Stimulated activated CD4-positive, alpha-beta T cell treated with anti-CD3 and anti-CD28 coated beads, Interleukin-1b, Interleukin-23, amount 100 ng/mL, for 48 hours (primary cell): ENCODE measurements at regions not wholly inside any gene's neighbourhood (a gene's known extent, or its start where the extent isn't known, plus 50 kb on each side); places are given as distances from the start of the nearest gene placed in this dataset.
"Not testable (repeated sequence)": the region's sequence is repeated elsewhere in the genome, so short reads cannot be mapped to it uniquely, and the experiment has no call there.

Experiments
- DNase-seq: peaks from one replicate; pipeline ENCODE4 v3.0.0-alpha.2; 2020

DNA sequence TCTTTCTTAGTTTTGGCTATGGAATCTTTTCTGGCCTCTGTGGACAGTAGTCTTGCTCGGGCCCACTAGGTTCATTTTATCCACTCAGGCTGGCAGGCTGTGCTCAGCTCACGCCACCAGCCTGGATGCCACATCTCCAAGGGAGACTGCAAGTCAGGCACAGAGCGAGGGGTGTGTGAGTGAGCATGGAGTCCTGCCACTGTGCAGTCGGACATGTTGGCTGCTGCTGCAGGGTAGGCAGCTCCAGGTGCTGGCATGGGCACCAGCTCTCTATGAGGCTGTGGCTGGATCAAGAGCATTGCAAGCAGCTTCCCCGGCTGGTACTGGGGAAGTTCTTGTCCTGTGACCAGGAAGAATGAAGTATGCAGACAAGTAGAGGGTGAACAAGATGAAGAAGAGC, 158.9 kb downstream of the PCTP start:
- no peak for DNase-seq

- DNase-seq, result no peak
These were observed 160.3 kb downstream of the PCTP start for GRCh38 chr17:55911186-55911585.

DNA sequence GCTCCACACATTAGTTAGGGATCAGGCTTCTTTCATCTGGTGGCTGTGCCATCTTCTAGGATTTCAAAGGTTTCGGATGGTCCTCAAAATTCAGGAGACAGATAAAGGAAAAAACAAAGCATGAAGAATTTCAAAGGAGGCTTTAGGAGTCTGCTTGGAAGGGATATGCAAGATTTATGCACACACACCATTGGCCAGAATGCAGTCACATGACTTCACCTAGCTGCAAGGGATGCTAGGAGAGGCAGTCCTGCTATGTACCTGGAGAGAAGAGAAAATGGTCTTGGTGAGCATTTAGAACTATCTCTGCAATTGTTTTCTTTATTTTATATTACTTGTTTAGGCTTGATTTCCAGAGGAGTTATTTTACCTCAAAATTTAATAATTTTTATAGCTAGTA, 174.6 kb downstream of the PCTP start:
- no peak for DNase-seq

GRCh38 chr17:55926276-55926990, 175.6 kb downstream of the PCTP start:
- no peak for DNase-seq

- no peak for DNase-seq
These were observed 179.5 kb downstream of the PCTP start for GRCh38 chr17:55930291-55930809.

- DNase-seq, result no peak
These were observed 180.6 kb downstream of the PCTP start for GRCh38 chr17:55931446-55931845.

GRCh38 chr17:55932973-55933372, 182.1 kb downstream of the PCTP start:
- no peak for DNase-seq

- not testable (repeated sequence) for DNase-seq
These were observed 188.4 kb downstream of the PCTP start for GRCh38 chr17:55939181-55939810.

DNA sequence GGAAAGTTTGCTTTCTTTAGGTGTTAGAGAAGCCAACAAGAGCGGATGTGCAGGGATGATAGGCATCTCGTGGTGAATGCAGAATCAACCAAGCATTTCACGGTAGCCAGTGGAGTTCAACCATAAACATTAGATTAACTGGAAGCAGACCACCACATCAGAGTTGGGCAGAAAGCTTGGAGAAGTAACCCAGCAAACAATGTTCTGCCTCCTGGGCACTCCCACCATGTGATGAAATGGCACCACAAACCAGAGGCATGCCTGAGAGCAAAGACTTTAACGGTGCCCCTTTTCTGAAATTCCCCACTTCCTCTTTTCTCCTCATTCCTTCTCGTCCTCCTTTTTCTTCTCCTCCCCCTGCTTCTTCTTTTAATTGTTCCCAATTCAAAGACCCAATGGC, 193.5 kb upstream of the ANKFN1 start:
- no peak for DNase-seq

DNA sequence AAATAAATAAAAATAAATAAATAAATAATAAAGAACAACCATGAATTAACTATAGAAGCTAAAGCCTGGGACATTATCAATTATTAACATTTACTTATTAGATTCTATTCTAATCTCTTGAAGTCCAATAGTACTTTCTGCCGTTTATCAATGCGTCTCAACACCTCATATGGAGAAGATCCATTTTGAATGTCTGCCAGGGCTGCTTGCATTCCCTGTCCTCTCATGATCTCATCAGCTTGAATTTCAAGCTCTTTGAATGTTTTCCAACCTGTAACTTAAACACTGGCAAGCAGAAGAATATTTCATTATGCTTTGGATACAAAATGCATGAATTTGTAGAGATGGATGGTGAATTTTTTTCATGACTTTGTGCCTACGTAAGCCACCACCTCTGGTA, 191.9 kb upstream of the ANKFN1 start:
- DNase-seq, result no peak

- no peak for DNase-seq
These were observed 190.3 kb upstream of the ANKFN1 start for GRCh38 chr17:55962951-55963401.

DNA sequence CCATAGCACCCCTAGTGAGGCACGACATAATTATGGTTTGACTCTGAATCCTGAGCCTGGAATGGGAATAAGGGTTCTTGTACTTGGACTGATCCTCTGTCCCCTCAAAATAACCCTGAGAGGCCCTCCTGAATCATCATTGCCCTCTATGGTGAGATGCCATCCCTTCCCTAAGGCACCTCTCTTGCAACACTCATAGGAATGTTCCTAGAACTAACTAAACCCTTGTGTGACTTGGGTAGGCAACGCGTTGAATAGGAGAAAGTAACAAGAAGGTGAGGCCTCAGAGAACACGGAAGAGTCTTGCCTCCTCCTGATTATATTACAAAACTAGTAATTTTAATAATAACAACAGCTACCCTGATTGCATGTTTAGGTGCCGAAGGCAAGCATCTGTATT, 189.1 kb upstream of the ANKFN1 start:
- DNase-seq, result no peak

- no peak for DNase-seq
These were observed 188.2 kb upstream of the ANKFN1 start for GRCh38 chr17:55965051-55965450.

DNA sequence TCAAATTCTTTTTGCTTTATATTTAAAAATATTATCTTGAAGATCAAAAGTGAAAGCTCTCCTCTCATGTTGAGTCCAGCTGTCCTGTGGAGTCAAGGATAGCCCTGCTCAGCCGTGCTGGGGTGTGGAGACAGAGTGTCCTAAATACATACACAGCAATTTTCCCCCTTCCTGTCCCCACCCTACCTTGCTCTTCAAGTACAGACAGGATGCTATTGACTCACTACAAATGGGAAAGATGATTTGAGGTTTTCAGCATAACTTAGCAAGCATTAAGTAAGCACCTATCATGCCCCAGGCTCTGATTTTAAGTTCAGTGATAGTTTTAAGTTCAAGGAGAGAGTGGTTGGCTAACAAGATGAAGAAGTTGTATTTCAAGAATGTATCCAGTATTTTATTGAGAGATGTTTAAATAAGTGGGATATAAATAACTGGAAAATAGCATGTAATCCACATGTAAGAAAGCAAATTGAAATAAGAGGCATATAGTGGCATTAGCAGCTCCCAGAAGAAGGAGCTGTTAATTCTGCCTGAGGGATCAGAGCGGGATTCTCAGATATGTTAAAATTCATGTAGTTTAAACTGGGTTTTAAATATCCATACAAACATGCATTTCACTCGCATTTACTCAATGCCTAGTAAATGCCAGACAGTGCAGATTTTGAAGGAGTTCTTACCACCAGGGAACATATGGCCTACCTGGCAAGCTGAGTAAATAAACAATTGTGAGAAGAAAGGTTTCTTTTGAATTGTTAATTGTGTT, 183.5 kb upstream of the ANKFN1 start:
- no peak for DNase-seq

GRCh38 chr17:55978578-55978977, 174.7 kb upstream of the ANKFN1 start:
- no peak for DNase-seq

DNA sequence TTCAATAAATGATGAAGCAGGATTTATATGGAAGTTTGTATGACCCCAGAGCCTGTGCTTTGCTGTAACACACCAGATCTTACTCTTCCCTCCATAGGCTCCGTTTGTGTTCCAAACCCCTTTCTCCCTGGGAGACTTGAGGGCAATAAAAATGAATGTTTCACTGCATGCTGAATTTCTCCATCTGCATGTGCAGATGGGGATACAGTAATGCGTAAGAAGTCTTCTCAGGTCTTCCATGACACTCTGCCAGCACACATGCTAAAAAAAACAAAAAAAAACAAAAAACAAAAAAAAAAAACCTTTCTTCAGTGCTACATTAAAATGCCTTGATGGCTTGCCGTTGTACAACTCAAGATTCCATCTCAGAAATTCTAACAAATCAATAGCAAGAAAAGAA, 170.2 kb upstream of the ANKFN1 start:
- no peak for DNase-seq

DNA sequence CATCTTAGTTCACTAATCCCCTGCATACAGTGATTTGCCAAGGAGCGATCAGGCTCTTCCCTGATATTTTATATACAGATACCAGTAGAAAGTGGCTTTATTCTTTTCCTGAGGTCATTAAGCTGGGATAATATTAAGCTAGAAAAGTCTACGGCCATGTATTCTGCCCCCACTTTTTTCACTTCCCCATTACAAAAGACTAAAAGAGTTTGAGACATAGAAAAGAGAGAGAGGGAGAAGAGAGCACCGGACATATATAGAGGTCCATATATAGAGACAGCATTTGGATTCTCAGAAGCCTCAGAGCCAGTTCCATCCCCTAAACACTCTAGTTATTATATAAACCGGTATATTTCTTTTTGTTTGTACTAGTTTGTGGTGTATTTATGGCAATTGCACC, 166.5 kb upstream of the ANKFN1 start:
- DNase-seq, result no peak

GRCh38 chr17:55988861-55989260, 164.4 kb upstream of the ANKFN1 start:
- DNase-seq, result no peak

GRCh38 chr17:55990332-55991006, 162.8 kb upstream of the ANKFN1 start:
- no peak for DNase-seq

DNA sequence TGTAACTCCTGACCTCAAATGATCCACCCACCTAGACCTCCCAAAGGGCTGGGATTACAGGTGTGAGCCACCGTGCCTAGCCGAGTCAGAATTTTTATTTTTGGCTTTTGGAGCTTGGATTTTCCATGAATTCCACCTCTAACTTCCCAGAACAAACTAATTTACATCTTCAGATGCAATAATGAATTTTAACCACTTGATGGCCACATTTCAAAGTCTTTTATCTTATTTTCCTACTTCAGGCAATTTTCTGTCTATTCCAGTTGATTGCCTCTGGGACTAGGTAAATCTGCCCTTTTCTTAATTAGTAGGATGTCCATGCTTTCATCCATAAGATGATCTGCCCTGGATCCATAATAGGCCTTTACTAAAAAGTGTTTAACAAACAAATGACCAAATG, 156.4 kb upstream of the ANKFN1 start:
- DNase-seq, result no peak

DNA sequence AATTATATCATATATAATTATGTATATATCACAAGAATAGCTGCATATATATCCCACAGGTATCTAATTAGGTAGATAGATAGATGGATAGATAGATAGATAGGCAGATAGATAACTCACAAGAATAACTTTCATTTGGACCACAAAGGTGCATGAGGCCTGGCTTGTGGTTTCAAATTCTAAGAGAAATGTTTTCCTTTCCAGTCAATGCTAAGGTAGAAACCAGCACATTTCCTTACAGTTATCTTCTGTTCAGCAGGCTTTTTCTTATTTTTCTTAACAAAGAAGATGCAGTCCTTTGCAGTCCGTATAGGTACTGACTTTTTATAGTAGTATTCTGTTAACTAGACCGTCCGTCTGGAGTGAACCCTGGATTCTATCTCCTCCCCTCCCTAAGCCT, 152.9 kb upstream of the ANKFN1 start:
- DNase-seq, result no peak

DNA sequence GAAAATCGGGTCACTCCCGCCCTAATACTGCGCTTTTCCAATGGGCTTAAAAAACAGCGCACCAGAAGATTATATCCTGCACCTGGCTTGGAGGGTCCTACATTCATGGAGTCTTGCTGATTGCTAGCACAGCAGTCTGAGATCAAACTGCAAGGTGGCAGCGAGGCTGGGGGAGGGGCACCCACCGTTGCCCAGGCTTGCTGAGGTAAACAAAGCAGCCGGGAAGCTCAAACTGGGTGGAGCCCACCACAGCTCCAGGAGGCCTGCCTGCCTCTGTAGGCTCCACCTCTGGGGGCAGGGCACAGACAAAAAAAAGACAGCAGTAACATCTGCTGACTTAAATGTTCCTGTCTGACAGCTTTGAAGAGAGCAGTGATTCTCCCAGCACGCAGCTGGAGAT, 150.6 kb upstream of the ANKFN1 start:
- not testable (repeated sequence) for DNase-seq
